ENCODE measurements at regions not wholly inside any gene's neighbourhood (a gene's known extent, or its start where the extent isn't known, plus 50 kb on each side); places are given as distances from the start of the nearest gene placed in this dataset.
"Not testable (repeated sequence)": the region's sequence is repeated elsewhere in the genome, so short reads cannot be mapped to it uniquely, and the experiment has no call there.

- not testable (repeated sequence) for DNase-seq
These were observed 152.1 kb upstream of the PRSS12 start for GRCh38 chr4:118504927-118505326.

DNA sequence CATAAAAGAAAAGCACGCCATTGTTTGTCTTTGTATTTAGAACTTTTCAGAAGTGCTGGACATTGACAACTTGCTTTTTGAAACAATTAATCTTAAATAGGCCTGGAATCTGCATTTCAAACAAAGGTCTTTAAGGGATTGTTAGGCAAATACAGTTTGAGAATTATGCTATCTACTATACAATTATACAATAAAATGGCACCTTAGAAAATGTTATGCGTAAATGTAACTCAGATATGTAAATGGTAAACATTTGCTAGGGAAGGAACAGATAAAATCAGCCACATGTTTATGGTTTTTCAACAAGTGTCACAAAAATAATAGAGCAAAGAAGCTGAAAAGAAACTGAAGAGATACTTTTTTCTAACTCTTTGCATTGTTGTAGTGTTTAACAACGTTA lies 152.7 kb upstream of the PRSS12 start:
- not testable (repeated sequence) for DNase-seq

GRCh38 chr4:118512870-118513269 lies 160.1 kb upstream of the PRSS12 start:
- not testable (repeated sequence) for DNase-seq

GRCh38 chr4:118514332-118514731 lies 161.5 kb upstream of the PRSS12 start:
- DNase-seq, result not testable (repeated sequence)

DNA sequence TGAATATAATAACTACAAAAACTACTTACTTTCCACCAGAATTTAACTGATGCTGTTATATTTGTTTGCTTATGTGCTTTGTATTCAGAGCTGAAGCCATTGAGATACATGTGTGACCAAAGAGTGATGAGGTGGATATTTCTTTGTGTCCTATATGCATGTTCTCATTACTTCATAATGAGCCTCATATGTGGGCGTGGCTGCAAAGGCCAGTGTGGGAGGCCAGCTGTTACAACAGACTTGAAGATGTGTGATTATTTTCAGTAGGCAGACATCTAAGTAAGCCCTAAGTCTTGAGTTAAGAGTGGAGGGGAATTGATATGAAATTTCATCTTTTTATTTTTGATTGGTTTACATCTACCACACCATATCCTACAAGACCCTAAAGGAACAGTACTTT lies 163.3 kb upstream of the PRSS12 start:
- DNase-seq, result not testable (repeated sequence)

GRCh38 chr4:118530107-118530506 lies 155.1 kb upstream of the METTL14 start:
- DNase-seq, result not testable (repeated sequence)

- not testable (repeated sequence) for DNase-seq
These were observed 153.2 kb upstream of the METTL14 start for GRCh38 chr4:118531947-118532346.

DNA sequence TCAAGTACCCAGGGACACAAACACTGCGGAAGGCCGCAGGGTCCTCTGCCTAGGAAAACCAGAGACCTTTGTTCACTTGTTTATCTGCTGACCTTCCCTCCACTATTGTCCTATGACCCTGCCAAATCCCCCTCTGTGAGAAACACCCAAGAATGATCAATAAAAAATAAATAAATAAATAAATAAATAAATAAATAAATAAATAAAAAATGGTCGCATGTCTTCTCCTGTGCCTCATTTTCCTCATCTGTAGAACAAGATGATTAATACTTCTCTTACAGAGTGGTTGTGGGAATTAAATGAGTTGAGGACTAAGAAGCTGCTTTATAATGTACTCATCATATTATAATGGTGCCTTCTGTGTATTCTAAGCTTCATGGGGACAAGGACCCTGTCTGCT lies 149.4 kb upstream of the METTL14 start:
- not testable (repeated sequence) for DNase-seq

DNA sequence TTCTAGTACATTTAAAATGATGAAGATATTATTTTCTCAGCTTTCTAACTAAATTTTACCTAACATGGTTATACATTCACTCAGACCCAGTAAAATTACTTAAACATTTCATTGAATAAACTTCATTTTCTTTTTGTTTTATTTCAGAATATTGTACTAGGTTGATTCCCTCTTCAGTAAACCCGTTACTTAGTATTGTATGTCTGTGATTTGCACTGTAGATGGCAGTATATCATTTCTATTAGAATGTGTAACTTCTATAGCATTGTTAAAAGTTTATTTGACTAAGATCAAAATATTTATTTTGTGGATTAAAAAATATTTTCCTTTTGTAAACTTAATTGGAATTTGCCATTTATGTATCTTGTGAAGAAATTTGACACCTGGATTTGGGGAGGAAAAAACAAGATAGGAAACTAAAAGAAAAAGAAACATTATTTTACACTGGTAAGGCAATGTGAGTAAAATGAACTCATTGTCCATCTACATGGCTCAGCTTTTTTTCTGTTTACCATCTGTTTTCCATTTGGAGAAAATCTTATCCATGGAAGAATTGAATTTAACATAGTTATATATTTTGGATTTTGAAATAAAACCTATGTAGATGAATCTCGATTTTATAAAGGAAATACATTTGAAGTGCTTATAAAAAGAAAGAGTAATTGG lies 145.6 kb upstream of the METTL14 start:
- DNase-seq, result peak; percentile 0

- DNase-seq, result not testable (repeated sequence)
These were observed 128.6 kb upstream of the METTL14 start for GRCh38 chr4:118556576-118556975.

DNA sequence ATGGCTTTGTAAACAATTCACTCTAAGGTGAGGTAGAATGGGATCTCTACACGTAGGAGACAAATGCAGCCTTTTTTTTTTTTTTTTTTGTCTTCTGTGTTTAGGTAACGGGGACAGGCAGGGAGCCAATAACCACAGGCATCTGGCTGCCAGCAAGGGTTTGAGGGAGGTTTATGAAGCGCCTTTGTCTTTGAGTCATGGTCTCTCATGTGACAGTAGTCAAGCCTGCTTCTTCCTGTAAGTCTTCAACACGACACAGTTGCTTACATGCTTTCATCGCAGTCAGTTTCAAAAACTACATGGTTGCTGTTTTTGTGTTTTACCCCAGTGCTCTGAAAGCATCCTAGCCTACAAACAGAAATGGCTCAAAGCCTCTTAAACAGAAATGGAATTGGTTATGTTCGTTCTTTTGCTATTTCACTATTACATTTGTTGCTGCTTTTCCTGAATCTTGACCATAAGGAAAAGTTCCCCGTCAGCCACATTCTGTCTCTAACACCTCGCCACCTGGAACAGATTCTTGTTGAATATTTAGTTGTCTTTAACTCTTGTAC lies 127.8 kb upstream of the METTL14 start:
- DNase-seq, result peak; percentile 30

GRCh38 chr4:118558188-118558587 lies 127.0 kb upstream of the METTL14 start:
- DNase-seq, result not testable (repeated sequence)

GRCh38 chr4:118561559-118561958 lies 123.6 kb upstream of the METTL14 start:
- DNase-seq, result not testable (repeated sequence)

DNA sequence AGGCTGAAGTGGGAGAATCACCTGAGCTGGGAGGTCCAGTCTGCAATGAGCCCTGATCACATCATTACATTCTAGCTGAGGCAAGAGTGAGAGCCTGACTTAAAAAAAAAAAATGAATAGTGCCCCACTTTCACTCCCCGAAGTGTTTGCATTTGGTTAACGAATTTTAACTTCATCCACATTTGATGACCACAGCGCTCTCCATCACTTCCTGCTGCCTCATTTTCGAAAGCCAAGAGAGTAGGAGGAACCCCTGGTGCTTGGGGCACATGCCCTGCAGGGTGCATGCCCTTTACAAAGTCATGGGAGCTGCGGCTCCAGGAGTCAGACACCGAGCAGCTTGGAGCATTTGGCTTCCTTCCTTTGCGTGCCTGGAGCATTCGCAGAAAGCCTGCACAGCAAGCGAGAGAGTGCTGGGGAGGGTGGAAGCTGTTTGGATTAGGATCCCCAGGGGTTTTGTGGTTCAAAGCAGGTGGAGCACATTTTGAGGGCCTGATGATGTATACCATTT lies 119.1 kb upstream of the METTL14 start:
- not testable (repeated sequence) for DNase-seq

DNA sequence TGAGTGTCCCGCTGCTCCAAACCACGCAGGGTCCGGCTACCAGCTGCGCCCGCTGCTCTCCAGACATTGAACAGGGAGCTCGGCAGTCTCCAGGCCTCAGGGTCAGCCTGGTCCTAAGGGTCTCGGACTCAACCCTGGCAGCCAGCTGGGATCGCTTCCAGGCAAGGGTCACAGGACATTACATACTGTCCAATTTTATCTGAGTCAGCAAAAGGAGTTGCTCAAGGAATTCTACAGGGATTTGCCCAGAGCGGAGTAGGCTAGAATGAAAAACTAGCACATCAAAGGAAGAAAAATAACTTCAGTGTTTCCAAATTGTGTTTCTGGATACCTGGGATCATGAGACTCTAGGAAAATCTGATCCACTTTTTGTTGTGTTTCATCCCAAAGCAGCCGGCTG lies 112.2 kb upstream of the METTL14 start:
- DNase-seq, result not testable (repeated sequence)

DNA sequence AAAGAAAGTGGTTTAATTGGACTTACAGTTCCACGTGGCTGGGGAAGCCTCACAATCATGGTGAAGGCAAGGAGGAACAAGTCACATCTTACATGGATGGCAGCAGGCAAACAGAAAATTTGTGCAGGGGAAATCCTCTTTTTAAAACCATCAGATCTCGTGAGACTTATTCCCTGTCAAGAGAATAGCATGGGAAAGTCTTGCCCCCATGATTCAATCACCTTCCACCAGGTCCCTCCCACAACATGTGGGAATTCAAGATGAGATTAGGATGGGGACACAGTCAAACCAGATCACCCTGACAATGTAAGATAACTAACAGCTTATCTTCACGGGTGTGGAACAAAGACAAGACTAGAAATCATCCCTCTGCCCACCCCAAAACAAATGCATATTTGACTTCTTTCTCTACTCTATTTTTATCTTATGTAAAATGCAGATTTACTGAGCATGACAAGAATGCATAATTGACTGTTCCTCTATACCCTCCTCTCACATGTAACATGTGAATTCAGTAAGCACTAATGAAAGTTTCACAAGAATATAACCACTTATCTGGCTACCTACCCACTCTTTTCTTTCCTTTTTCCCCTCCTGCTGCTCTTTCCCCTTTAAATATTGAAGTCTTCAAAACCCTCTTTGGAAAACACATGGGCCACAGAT lies 110.8 kb upstream of the METTL14 start:
- DNase-seq, result not testable (repeated sequence)

DNA sequence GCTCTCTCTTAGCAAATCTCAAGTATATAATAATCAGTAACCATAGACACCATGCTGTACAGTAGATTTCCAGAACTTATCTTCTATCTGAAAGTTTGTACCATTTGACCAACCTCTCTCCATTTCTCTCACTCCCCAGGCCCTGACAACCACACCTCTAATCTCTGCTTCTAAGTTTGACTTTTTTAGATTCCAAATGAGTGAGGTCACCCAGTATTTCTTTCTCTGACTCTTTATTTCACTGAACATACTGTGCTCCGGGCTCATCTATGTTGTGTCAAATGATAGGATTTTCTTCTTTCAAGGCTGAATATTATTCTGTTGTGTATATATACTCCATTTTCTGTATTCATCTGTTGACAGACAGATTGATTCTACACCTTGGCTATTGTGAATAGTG lies 110.1 kb upstream of the METTL14 start:
- not testable (repeated sequence) for DNase-seq

DNA sequence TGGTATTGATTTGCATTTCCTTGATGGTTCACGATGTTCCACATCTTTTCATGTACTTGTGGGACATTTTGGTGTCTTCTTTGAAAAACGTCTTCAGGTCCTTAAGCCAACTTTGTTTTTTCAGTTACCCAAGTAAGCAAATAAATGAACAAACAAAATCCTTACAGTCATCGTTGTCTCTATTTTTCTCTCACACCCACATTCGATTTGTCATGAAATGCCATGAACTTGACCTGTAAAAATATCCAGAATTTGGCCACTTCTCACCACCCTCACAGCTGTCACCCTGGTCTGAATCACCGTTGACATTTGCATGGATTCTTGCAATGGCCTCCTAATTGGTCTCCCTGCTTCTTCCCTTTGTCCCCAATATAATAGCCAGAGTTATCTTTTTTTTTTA lies 109.5 kb upstream of the METTL14 start:
- not testable (repeated sequence) for DNase-seq

DNA sequence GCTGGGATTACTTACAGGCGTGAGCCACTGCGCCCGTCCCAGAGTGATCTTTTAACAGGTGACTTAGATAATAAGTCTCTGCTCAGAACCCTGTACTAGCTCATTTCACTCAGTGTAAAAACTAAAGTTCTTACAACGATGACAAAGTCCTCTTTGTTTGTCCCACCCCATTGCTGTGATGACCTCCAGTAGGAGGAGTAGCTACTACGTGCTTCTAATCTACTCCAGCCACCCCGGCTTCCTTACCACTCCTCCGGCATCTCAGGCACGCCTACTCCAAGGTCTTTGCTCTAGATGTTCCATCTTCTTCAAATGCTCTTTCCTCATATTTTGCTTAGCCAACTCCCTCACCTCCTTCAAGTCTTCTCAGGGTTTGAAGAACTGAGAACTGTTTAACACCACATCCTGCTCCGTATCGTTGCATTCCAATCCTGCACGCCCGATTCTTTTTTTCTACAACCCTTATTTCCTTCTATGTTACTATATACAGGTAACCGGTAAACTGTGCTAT lies 108.4 kb upstream of the METTL14 start:
- DNase-seq, result not testable (repeated sequence)

GRCh38 chr4:118585015-118585414 lies 100.2 kb upstream of the METTL14 start:
- DNase-seq, result no peak

- DNase-seq, result no peak
These were observed 98.8 kb upstream of the METTL14 start for GRCh38 chr4:118586357-118586790.

DNA sequence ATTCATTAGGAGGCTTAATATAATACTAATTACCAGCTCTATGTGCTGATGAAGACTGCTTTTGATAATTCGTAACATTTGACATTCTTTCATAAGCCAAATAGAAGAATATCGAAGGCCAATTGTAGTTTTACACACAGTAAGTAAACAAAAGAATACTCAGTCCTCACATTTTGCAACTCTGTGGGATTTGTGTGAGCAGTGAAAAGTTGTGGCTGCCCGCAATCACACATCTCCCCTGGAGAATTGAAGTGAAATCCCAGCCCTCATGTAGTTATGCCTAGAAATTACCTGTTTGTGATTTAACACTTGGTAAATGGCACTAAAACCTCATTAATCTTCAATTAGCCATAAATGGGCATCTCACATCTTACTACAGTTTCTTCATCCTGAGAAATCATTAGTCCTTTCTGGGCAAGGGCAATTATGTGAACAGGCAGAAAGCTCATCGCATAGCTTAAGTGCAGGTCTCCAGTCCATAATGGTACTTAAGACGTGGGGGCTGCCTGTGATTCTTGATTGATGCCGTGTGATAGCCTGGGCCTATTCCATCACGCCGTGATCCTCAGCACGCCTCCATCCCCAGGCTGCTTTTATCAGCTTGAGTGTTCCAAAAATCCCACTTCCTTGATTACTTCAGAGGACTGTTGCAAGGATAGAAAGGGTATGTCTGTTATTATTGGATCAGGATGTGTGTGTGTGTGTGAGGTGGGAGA lies 97.9 kb upstream of the METTL14 start:
- no peak for DNase-seq

GRCh38 chr4:118587946-118588345 lies 97.2 kb upstream of the METTL14 start:
- no peak for DNase-seq
